Liver (tissue), 8 donors: ENCODE measurements at regions not wholly inside any gene's neighbourhood (a gene's known extent, or its start where the extent isn't known, plus 50 kb on each side); places are given as distances from the start of the nearest gene placed in this dataset.

Experiments
- DNase-seq: peaks from one replicate; pipeline ENCODE4 v3.0.0-alpha.2; 2017; ENCODE audit warnings: low spot score
- H3K27ac ChIP-seq, 2 donors: one replicate each; pipeline ENCODE4 v1.7.0; 2013; ENCODE audit warnings: inconsistent platforms in 2 of 2, low read length in 2 of 2, control low read depth in 1 of 2, low read depth in 1 of 2, mild to moderate bottlenecking in 1 of 2
- H3K27me3 ChIP-seq, 4 donors: one replicate each; pipeline versions ENCODE4 v1.6.1 to v1.7.0; 2013; ENCODE audit warnings: low read length in 3 of 4, inconsistent platforms in 1 of 4, mild to moderate bottlenecking in 1 of 4, moderate library complexity in 1 of 4; ENCODE audit not compliant: control insufficient read depth in 4 of 4, insufficient read depth in 4 of 4
- H3K36me3 ChIP-seq, 4 donors: one replicate each; pipeline versions ENCODE4 v1.6.1 to v1.7.0; 2013; ENCODE audit warnings: low read length in 3 of 4, mild to moderate bottlenecking in 3 of 4, low read depth in 1 of 4, moderate library complexity in 1 of 4; ENCODE audit not compliant: control insufficient read depth in 4 of 4, insufficient read depth in 3 of 4
- H3K4me1 ChIP-seq, 4 donors: one replicate each; pipeline versions ENCODE4 v1.6.1 to v1.7.0; 2013; ENCODE audit warnings: low read length in 3 of 4, mild to moderate bottlenecking in 3 of 4, moderate library complexity in 1 of 4; ENCODE audit not compliant: control insufficient read depth in 4 of 4, insufficient read depth in 4 of 4
- H3K4me3 ChIP-seq, 3 donors: one replicate each; pipeline versions ENCODE4 v1.6.1 to v1.7.0; 2013; ENCODE audit warnings: low read length in 3 of 3, control low read depth in 1 of 3, low read depth in 1 of 3, mild to moderate bottlenecking in 1 of 3
- H3K9ac ChIP-seq, 2 donors: one replicate each; pipeline ENCODE4 v1.7.0; 2013; ENCODE audit warnings: low read length in 2 of 2, mild to moderate bottlenecking in 2 of 2, moderate library complexity in 2 of 2, control low read depth in 1 of 2, low read depth in 1 of 2
- H3K9me3 ChIP-seq, 4 donors: one replicate each; pipeline versions ENCODE4 v1.6.1 to v1.7.0; 2013; ENCODE audit warnings: low read length in 3 of 4; ENCODE audit not compliant: control insufficient read depth in 4 of 4
- ATF3 ChIP-seq: IDR thresholded peaks from 2 replicates; pipeline ENCODE4 v1.6.1; 2016; ENCODE audit warnings: antibody characterized with exemption
- EGR1 ChIP-seq, 2 donors: IDR thresholded peaks; 2 replicates each; pipeline ENCODE4 v1.6.1; 2016 to 2018; ENCODE audit warnings: antibody characterized with exemption in 2 of 2, low read depth in 2 of 2
- FOXA1 ChIP-seq: IDR thresholded peaks from 2 replicates; pipeline ENCODE4 v1.6.1; 2016; ENCODE audit warnings: antibody characterized with exemption
- FOXA2 ChIP-seq: IDR thresholded peaks from 2 replicates; pipeline ENCODE4 v1.6.1; 2016; ENCODE audit warnings: antibody characterized with exemption
- GABPA ChIP-seq, 2 donors: IDR thresholded peaks in 1 of 2; conservative IDR thresholded peaks in 1 of 2; 2 replicates each; pipeline ENCODE4 v1.6.1; 2016; ENCODE audit warnings: antibody characterized with exemption in 2 of 2, mild to moderate bottlenecking in 1 of 2, moderate library complexity in 1 of 2
- HNF4A ChIP-seq, 2 donors: conservative IDR thresholded peaks; 2 replicates each; pipeline ENCODE4 v1.6.1; 2016; ENCODE audit warnings: antibody characterized with exemption in 2 of 2, mild to moderate bottlenecking in 2 of 2
- HNF4G ChIP-seq: IDR thresholded peaks from 2 replicates; pipeline ENCODE4 v1.6.1; 2016; ENCODE audit warnings: antibody characterized with exemption
- JUND ChIP-seq, 2 donors: IDR thresholded peaks; 2 replicates each; pipeline ENCODE4 v1.6.1; 2016; ENCODE audit warnings: antibody characterized with exemption in 2 of 2
- RAD21 ChIP-seq, 2 donors: IDR thresholded peaks; 2 replicates each; pipeline ENCODE4 v1.6.1; 2016; ENCODE audit warnings: antibody characterized with exemption in 2 of 2, mild to moderate bottlenecking in 2 of 2
- REST ChIP-seq: IDR thresholded peaks from 2 replicates; pipeline ENCODE4 v1.6.1; 2016; ENCODE audit warnings: antibody characterized with exemption, mild to moderate bottlenecking
- RXRA ChIP-seq, 2 donors: IDR thresholded peaks; 2 replicates each; pipeline ENCODE4 v1.6.1; 2017 to 2018; ENCODE audit warnings: antibody characterized with exemption in 2 of 2, mild to moderate bottlenecking in 1 of 2
- SP1 ChIP-seq: IDR thresholded peaks from 2 replicates; pipeline ENCODE4 v1.6.1; 2018; ENCODE audit warnings: antibody characterized with exemption, mild to moderate bottlenecking
- TAF1 ChIP-seq: conservative IDR thresholded peaks from 2 replicates; pipeline ENCODE4 v1.6.1; 2016; ENCODE audit warnings: antibody characterized with exemption, mild to moderate bottlenecking
- YY1 ChIP-seq: IDR thresholded peaks from 2 replicates; pipeline ENCODE4 v1.6.1; 2016; ENCODE audit warnings: antibody characterized with exemption, mild to moderate bottlenecking
- WGBS: extraction: QIAGEN DNeasy Blood & Tissue Kit; methylation state at CpG from one replicate; pipeline ENCODE4 v1.1.7; 2013; 5-methylcytosine and 5-hydroxymethylcytosine counted together
- TF ChIP-seq, protein P1 (sequence below): fragments of 150-350 bp; IDR thresholded peaks from 2 replicates; pipeline ENCODE4 v1.5.1; 2017; ENCODE audit warnings: improper control_type of control experiment, low read depth, low read length; ENCODE audit not compliant: missing input control
- TF ChIP-seq, protein P2 (sequence below): IDR thresholded peaks from 2 replicates; pipeline ENCODE4 v1.6.1; 2016; ENCODE audit warnings: antibody characterized with exemption
- TF ChIP-seq, protein P3 (sequence below): IDR thresholded peaks from 2 replicates; pipeline ENCODE4 v1.6.1; 2016; ENCODE audit warnings: antibody characterized with exemption
- donor health status: healthy.
- donor health status: healthy.
- donor health status: healthy.
- donor health status: healthy.
- donor health status: healthy.

- 87% methylated on average over 2 of the region's 2 CpGs for WGBS
- no peaks in the 10 kb centered on the region for H3K27me3 ChIP-seq
- no peaks in the 10 kb centered on the region for H3K36me3 ChIP-seq
- no peak for DNase-seq
- no peaks in the 10 kb centered on the region for H3K9me3 ChIP-seq
- no peak overlapping the region for H3K4me3 ChIP-seq
- peaks cover 0 to 20% (median 8%) of the 10 kb centered on the region in 4 donors for H3K4me1 ChIP-seq
- no peak overlapping the region for H3K27ac ChIP-seq
- no peak overlapping the region for H3K9ac ChIP-seq
- TF ChIP-seq TAF1 (no peak), REST (no peak), FOXA1 (no peak), SP1 (no peak), RXRA (IDR thresholded peaks at IDR 0.05) (no peak), FOXA2 (no peak)
- TF ChIP-seq, protein P1, sequence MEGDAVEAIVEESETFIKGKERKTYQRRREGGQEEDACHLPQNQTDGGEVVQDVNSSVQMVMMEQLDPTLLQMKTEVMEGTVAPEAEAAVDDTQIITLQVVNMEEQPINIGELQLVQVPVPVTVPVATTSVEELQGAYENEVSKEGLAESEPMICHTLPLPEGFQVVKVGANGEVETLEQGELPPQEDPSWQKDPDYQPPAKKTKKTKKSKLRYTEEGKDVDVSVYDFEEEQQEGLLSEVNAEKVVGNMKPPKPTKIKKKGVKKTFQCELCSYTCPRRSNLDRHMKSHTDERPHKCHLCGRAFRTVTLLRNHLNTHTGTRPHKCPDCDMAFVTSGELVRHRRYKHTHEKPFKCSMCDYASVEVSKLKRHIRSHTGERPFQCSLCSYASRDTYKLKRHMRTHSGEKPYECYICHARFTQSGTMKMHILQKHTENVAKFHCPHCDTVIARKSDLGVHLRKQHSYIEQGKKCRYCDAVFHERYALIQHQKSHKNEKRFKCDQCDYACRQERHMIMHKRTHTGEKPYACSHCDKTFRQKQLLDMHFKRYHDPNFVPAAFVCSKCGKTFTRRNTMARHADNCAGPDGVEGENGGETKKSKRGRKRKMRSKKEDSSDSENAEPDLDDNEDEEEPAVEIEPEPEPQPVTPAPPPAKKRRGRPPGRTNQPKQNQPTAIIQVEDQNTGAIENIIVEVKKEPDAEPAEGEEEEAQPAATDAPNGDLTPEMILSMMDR = no peak
These were observed 113.8 kb downstream of the PLEKHG1 start for GRCh38 chr6:150713487-150713886.

DNA sequence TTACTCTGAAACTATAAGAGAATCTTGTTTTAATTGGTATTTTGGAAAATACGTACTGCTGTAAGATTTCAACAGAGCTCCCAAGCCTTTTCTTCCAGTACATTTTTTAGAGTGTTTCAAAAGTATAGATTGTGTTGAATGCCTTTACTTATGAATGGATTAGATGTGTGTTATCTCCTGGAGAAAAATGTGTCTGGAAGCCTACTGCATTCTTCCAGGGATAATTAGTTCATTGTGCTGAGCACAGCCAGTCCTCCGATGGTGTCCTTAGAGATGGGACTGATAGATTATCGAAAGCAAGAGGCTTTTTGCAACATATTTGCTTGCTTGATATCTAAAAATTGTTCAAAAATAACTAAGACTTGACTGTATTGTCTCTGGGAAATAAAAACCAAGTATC lies 114.2 kb downstream of the PLEKHG1 start:
- WGBS = 81% methylated on average over 3 of the region's 3 CpGs
- no peaks in the 10 kb centered on the region for H3K9me3 ChIP-seq
- no peaks in the 10 kb centered on the region for H3K36me3 ChIP-seq
- H3K4me3 ChIP-seq = no peak overlapping the region
- H3K27ac ChIP-seq = no peak overlapping the region
- H3K9ac ChIP-seq = no peak overlapping the region
- peaks cover 0 to 20% (median 8%) of the 10 kb centered on the region in 4 donors for H3K4me1 ChIP-seq
- TF ChIP-seq, protein P2, sequence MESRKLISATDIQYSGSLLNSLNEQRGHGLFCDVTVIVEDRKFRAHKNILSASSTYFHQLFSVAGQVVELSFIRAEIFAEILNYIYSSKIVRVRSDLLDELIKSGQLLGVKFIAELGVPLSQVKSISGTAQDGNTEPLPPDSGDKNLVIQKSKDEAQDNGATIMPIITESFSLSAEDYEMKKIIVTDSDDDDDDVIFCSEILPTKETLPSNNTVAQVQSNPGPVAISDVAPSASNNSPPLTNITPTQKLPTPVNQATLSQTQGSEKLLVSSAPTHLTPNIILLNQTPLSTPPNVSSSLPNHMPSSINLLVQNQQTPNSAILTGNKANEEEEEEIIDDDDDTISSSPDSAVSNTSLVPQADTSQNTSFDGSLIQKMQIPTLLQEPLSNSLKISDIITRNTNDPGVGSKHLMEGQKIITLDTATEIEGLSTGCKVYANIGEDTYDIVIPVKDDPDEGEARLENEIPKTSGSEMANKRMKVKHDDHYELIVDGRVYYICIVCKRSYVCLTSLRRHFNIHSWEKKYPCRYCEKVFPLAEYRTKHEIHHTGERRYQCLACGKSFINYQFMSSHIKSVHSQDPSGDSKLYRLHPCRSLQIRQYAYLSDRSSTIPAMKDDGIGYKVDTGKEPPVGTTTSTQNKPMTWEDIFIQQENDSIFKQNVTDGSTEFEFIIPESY = no peak
- TF ChIP-seq TAF1 (no peak), HNF4A (conservative IDR thresholded peaks at IDR 0.05) (no peak), FOXA2 (no peak), ATF3 (no peak), GABPA (IDR thresholded peaks at IDR 0.05 in 1 of 2, conservative IDR thresholded peaks at IDR 0.05 in 1 of 2) (no peak), JUND (IDR thresholded peaks at IDR 0.05) (no peak), RAD21 (IDR thresholded peaks at IDR 0.05) (no peak), SP1 (no peak), REST (no peak), EGR1 (IDR thresholded peaks at IDR 0.05; ENCODE audit: low read depth in 2 of 2) (no peak), FOXA1 (no peak), HNF4G (no peak), YY1 (no peak)
- TF ChIP-seq, protein P3, sequence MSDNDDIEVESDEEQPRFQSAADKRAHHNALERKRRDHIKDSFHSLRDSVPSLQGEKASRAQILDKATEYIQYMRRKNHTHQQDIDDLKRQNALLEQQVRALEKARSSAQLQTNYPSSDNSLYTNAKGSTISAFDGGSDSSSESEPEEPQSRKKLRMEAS = no peak
- TF ChIP-seq, protein P1 = no peak
- H3K27me3 ChIP-seq = no peaks in the 10 kb centered on the region
- DNase-seq = no peak
